CD4-positive, alpha-beta T cell (primary cell): ENCODE measurements at regions not wholly inside any gene's neighbourhood (a gene's known extent, or its start where the extent isn't known, plus 50 kb on each side); places are given as distances from the start of the nearest gene placed in this dataset.

Experiments used
- ATAC-seq: fragments of 200-7000 bp; cut with Tn5 transposase; one replicate; pipeline ENCODE4 v1.10.0; 2022; ENCODE audit warnings: mild to moderate bottlenecking; ENCODE audit not compliant: poor library complexity
- CTCF ChIA-PET: fragments of 350-600 bp; sonication (Branson Sonifier 250); formaldehyde crosslinking; loops from one replicate; lab custom pipeline; 2021; ENCODE audit warnings: antibody characterized with exemption, inconsistent platforms; lab: Charles Lee
- POLR2A ChIA-PET: fragments of 350-600 bp; sonication (Branson Sonifier 250); formaldehyde crosslinking; loops from one replicate; lab custom pipeline; 2021; ENCODE audit warnings: antibody characterized with exemption, inconsistent platforms; lab: Charles Lee
- DNase-seq, 14 experiments: peaks; one replicate each; pipeline ENCODE4 v3.0.0-alpha.2; 2013 to 2020; ENCODE audit warnings: mixed read lengths in 2 of 14
- H3K27ac ChIP-seq, 2 donors: one replicate each; pipeline versions ENCODE4 v1.5.1 to v1.7.0; 2013; ENCODE audit warnings: low read length in 2 of 2, low read depth in 1 of 2, mild to moderate bottlenecking in 1 of 2
- H3K27me3 ChIP-seq, 2 experiments: 1 replicate in 1 of 2; 2 replicates in 1 of 2; pipeline versions ENCODE4 v1.6.1 to v1.7.0; 2013; ENCODE audit warnings: low read length in 2 of 2, control low read depth in 1 of 2, mild to moderate bottlenecking in 1 of 2, moderate library complexity in 1 of 2; ENCODE audit not compliant: insufficient read depth in 2 of 2, control insufficient read depth in 1 of 2
- H3K36me3 ChIP-seq: one replicate; pipeline ENCODE4 v1.6.1; 2013; ENCODE audit warnings: low read length, control low read depth; ENCODE audit not compliant: insufficient read depth
- H3K4me1 ChIP-seq: one replicate; pipeline ENCODE4 v1.6.1; 2013; ENCODE audit warnings: low read length, control low read depth; ENCODE audit not compliant: insufficient read depth
- H3K4me3 ChIP-seq: one replicate; pipeline ENCODE4 v1.5.1; 2013; ENCODE audit warnings: mild to moderate bottlenecking, low read length, moderate library complexity
- H3K9me3 ChIP-seq, 2 experiments: 1 replicate in 1 of 2; 2 replicates in 1 of 2; pipeline versions ENCODE4 v1.6.1 to v1.7.0; 2013; ENCODE audit warnings: low read length in 2 of 2, mild to moderate bottlenecking in 2 of 2, control low read depth in 1 of 2, moderate library complexity in 1 of 2; ENCODE audit not compliant: control insufficient read depth in 1 of 2, insufficient read depth in 1 of 2
- H3K27ac Mint-ChIP-seq: one replicate; pipeline ENCODE4 v1.8.0; 2020; ENCODE audit warnings: mixed read lengths
- H3K27me3 Mint-ChIP-seq: one replicate; pipeline ENCODE4 v1.8.0; 2021; ENCODE audit warnings: mixed read lengths
- H3K36me3 Mint-ChIP-seq: one replicate; pipeline ENCODE4 v1.8.0; 2021; ENCODE audit warnings: low read depth, mixed read lengths
- H3K4me1 Mint-ChIP-seq: one replicate; pipeline ENCODE4 v1.8.0; 2021; ENCODE audit warnings: low read depth, mixed read lengths
- H3K4me3 Mint-ChIP-seq: one replicate; pipeline ENCODE4 v1.8.0; 2020; ENCODE audit warnings: mild to moderate bottlenecking, mixed read lengths
- H3K9me3 Mint-ChIP-seq: one replicate; pipeline ENCODE4 v1.8.0; 2020; ENCODE audit warnings: mixed read lengths
- intact Hi-C, 2 experiments: fragments of 100-400 bp; cut with DNase I in 1 of 2; cut with micrococcal nuclease in 1 of 2; formaldehyde crosslinking; loops; one replicate each; pipeline versions ENCODE4 v1.15.1 to v1.9.0; 2023 to 2025; cut with DNase I, micrococcal nuclease
- TF ChIP-seq, protein P1 (sequence below): fragments of 200-600 bp; IDR thresholded peaks from one replicate; pipeline ENCODE4 v1.8.0; 2022; ENCODE audit warnings: antibody characterized with exemption, mild to moderate bottlenecking

DNA sequence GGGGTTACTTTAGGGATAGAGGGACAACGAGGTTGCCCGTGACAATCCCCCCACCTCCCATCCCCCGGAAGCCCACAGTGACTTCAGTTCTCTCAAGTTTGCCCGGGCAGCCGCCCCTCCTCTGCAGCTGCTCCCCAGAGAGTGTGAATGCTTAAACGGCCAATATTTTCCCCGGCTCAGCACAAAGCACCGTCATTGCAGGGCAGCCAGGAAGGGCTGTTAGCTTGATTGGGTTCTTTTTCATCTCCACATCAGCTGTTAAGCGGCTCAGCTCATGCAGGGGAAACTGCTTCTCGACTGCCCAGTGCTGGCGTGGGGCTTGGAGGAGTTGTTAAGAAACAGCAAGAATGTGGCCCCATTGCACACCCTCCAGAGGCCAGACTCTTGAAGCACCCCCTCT is 120.5 kb upstream of the NCOR2 start:
- intact Hi-C loops = no loop called here
- DNase-seq = peak in 7 of 14 experiments; percentile 5 to 35 (median 15)
- CTCF ChIA-PET = no interaction called here

DNA sequence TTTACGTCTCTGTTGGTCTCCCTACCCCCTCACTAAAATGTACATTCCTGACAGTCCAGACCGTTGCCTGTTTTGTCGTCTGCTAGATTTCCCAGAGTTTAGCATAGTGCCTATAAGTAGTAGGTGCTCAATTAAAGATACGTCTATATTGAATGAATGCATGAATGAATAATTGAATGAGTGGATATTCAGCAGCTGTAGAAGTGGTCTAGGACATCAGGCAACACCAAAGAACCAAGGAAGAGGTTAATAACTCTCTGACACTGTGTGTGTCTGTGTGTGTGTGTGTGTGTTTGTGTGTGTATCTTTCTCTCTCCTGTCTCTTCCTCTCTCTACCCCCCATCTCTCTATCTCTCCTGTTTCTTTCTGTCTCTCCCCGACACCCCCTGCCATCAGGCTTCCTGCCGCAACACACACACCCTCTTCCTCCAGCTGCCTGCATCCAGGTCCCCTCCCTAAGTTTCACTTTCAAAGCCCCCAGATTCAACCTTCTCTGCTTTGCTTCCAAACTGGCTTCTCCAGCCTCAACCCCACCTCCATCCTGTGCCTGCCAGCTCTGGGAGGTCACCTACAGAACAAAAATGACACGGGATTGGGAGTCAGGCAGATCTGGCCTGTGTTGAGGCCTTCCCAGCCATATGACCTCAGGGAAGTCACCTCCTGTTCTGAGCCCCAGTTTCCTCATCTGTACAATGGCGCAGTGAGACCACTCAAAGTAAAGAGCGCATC is 119.9 kb upstream of the NCOR2 start:
- CTCF ChIA-PET = no interaction called here
- peaks cover 19% of the 10 kb centered on the region for H3K4me1 ChIP-seq
- peak overlapping the region; percentile 65 for H3K27ac Mint-ChIP-seq
- no peak overlapping the region for H3K27ac ChIP-seq
- H3K4me3 Mint-ChIP-seq = peak overlapping the region; percentile 8
- intact Hi-C loops = no loop called here
- peaks cover 20% of the 10 kb centered on the region for H3K4me1 Mint-ChIP-seq
- H3K4me3 ChIP-seq = no peak overlapping the region
- H3K27me3 ChIP-seq = no peaks in the 10 kb centered on the region
- POLR2A ChIA-PET = no interaction called here
- no peaks in the 10 kb centered on the region for H3K9me3 Mint-ChIP-seq
- H3K36me3 ChIP-seq = no peaks in the 10 kb centered on the region
- ATAC-seq (peak; percentile 41), DNase-seq (peak in 2 of 14 experiments; percentile 7 to 20)
- peaks cover 4 to 11% of the 10 kb centered on the region in 2 experiments for H3K9me3 ChIP-seq
- TF ChIP-seq, protein P1, sequence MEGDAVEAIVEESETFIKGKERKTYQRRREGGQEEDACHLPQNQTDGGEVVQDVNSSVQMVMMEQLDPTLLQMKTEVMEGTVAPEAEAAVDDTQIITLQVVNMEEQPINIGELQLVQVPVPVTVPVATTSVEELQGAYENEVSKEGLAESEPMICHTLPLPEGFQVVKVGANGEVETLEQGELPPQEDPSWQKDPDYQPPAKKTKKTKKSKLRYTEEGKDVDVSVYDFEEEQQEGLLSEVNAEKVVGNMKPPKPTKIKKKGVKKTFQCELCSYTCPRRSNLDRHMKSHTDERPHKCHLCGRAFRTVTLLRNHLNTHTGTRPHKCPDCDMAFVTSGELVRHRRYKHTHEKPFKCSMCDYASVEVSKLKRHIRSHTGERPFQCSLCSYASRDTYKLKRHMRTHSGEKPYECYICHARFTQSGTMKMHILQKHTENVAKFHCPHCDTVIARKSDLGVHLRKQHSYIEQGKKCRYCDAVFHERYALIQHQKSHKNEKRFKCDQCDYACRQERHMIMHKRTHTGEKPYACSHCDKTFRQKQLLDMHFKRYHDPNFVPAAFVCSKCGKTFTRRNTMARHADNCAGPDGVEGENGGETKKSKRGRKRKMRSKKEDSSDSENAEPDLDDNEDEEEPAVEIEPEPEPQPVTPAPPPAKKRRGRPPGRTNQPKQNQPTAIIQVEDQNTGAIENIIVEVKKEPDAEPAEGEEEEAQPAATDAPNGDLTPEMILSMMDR = no peak
- H3K36me3 Mint-ChIP-seq = no peaks in the 10 kb centered on the region
- H3K27me3 Mint-ChIP-seq = no peaks in the 10 kb centered on the region

More for the DNA sequence above, 120.5 kb upstream of the NCOR2 start:
- Mint-ChIP-seq H3K27me3 (no peaks in the 10 kb centered on the region), H3K9me3 (no peaks in the 10 kb centered on the region), H3K4me3 (peak overlapping the region; percentile 8), H3K36me3 (no peaks in the 10 kb centered on the region), H3K4me1 (peaks cover 20% of the 10 kb centered on the region), H3K27ac (peak overlapping the region; percentile 65)
- Histone ChIP-seq H3K4me3 (no peak overlapping the region), H3K36me3 (no peaks in the 10 kb centered on the region), H3K9me3 (peaks cover 9 to 17% of the 10 kb centered on the region in 2 experiments), H3K4me1 (peaks cover 19% of the 10 kb centered on the region), H3K27me3 (no peaks in the 10 kb centered on the region), H3K27ac (no peak overlapping the region)
- ATAC-seq = peak; percentile 39
- TF ChIP-seq, protein P1 = no peak
- POLR2A ChIA-PET = no interaction called here

DNA sequence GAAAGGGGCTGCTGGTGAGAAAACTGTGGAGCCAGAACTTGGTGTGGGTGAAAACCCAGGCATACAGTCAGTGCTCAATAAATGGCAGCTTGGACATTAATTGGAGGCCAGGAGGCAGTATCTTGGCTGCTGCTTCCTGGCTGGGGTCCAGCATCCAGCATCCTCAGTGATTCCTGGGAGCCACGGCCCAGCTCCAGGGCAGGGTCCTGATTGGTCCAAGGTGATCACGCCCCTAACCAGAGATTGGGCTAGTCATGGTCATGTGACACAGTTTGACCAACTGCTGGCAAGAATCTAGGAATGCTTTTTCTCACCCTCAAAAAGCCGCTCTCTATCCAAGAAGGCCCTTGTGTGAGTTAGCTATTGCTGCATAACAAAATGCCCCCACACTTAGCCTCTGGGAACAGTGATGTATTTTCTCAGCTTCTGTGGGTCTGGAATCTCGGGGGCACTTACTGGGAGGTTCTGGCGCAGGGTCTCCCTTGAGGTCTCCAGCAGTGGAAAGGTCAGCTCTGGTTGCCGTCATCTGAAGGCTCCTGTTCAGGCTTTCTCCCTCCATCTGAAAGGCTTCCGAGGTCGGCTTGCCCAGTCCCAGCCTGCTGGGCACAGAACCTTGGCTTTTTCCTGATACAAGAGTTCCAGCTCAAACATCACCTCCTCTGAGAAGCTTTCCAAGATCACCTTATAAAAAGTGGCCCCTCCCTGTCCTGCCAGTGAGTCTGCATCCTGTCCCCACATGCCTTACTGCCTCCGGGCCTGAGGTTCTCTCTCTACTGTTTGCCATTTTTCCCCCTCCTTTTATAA is 119.2 kb upstream of the NCOR2 start:
- no peaks in the 10 kb centered on the region for H3K36me3 Mint-ChIP-seq
- H3K9me3 Mint-ChIP-seq = no peaks in the 10 kb centered on the region
- ChIA-PET CTCF (no interaction called here), POLR2A (no interaction called here)
- no peak overlapping the region for H3K4me3 Mint-ChIP-seq
- Histone ChIP-seq H3K9me3 (peaks cover 3 to 4% of the 10 kb centered on the region in 2 experiments), H3K27me3 (no peaks in the 10 kb centered on the region), H3K4me3 (no peak overlapping the region), H3K27ac (no peak overlapping the region), H3K4me1 (peaks cover 19% of the 10 kb centered on the region), H3K36me3 (no peaks in the 10 kb centered on the region)
- DNase-seq (no peak), ATAC-seq (no peak)
- H3K27me3 Mint-ChIP-seq = no peaks in the 10 kb centered on the region
- TF ChIP-seq, protein P1 = no peak
- H3K4me1 Mint-ChIP-seq = peaks cover 20% of the 10 kb centered on the region
- intact Hi-C loops = no loop called here
- peak overlapping the region; percentile 65 for H3K27ac Mint-ChIP-seq
